K562 (cell line): ENCODE measurements at regions not wholly inside any gene's neighbourhood (a gene's known extent, or its start where the extent isn't known, plus 50 kb on each side); places are given as distances from the start of the nearest gene placed in this dataset.

Experiments used
- MXI1 ChIP-seq: IDR thresholded peaks from 2 replicates; pipeline ENCODE4 v1.6.1; 2011; ENCODE audit warnings: low read depth, mild to moderate bottlenecking, improper control_type of control experiment, low read length
- NR2C1 ChIP-seq, 2 experiments: fragments of 450-650 bp; IDR thresholded peaks; 2 replicates each; pipeline ENCODE4 v1.6.1; 2017; ENCODE audit warnings: mild to moderate bottlenecking in 2 of 2, antibody characterized with exemption in 1 of 2, inconsistent platforms in 1 of 2, missing compliant biosample characterization in 1 of 2, missing genetic modification characterization in 1 of 2
- STAT5A ChIP-seq: IDR thresholded peaks from 2 replicates; pipeline ENCODE4 v1.6.1; 2012; ENCODE audit warnings: low read length, inconsistent platforms, borderline replicate concordance
- ZFP36 ChIP-seq: fragments of 150-350 bp; IDR thresholded peaks from 2 replicates; pipeline ENCODE4 v1.6.1; 2018; ENCODE audit warnings: low read length, low read depth; ENCODE audit not compliant: partially characterized antibody
- ZNF263 ChIP-seq: sonication (generic); formaldehyde crosslinking; IDR thresholded peaks from 2 replicates; pipeline ENCODE4 v1.8.0; 2022; ENCODE audit warnings: mild to moderate bottlenecking, missing genetic modification reagents, borderline replicate concordance
- ZNF695 ChIP-seq: fragments of 450-650 bp; formaldehyde crosslinking; IDR thresholded peaks from 2 replicates; pipeline ENCODE4 v1.4.0; 2020; ENCODE audit warnings: mild to moderate bottlenecking, moderate library complexity
- TF ChIP-seq, protein P1 (sequence below), 2 experiments: IDR thresholded peaks; 2 replicates each; pipeline ENCODE4 v1.6.1; 2012; ENCODE audit warnings: improper control_type of control experiment in 2 of 2, low read depth in 2 of 2, low read length in 2 of 2, borderline replicate concordance in 1 of 2
- TF ChIP-seq, protein P2 (sequence below), 2 experiments: fragments of 450-650 bp in 1 of 2; sonication (generic) in 1 of 2; formaldehyde crosslinking; conservative IDR thresholded peaks; 2 replicates each; pipeline versions ENCODE4 v1.4.0 to v1.8.1; 2020 to 2022; ENCODE audit warnings: mild to moderate bottlenecking in 1 of 2, missing genetic modification reagents in 1 of 2
- TF ChIP-seq, protein P3 (sequence below): fragments of 450-650 bp; IDR thresholded peaks from 2 replicates; pipeline ENCODE4 v1.6.1; 2016; ENCODE audit warnings: antibody characterized with exemption
- TF ChIP-seq, protein P4 (sequence below): fragments of 450-650 bp; IDR thresholded peaks from 2 replicates; pipeline ENCODE4 v1.6.1; 2018; ENCODE audit not compliant: partially characterized antibody
- TF ChIP-seq, protein P5 (sequence below), 2 experiments: IDR thresholded peaks; 2 replicates each; pipeline ENCODE4 v1.6.1; 2011; ENCODE audit warnings: borderline replicate concordance in 1 of 2, control low read depth in 1 of 2, low read depth in 1 of 2, low read length in 1 of 2, mild to moderate bottlenecking in 1 of 2, mixed read lengths in 1 of 2, moderate library complexity in 1 of 2; ENCODE audit not compliant: insufficient read depth in 1 of 2, insufficient read length in 1 of 2, poor library complexity in 1 of 2, severe bottlenecking in 1 of 2; ENCODE audit errors: extremely low read depth in 1 of 2
- TF ChIP-seq, protein P6 (sequence below), 3 experiments: IDR thresholded peaks in 2 of 3; conservative IDR thresholded peaks in 1 of 3; 2 replicates each; pipeline ENCODE4 v1.5.1; 2011 to 2012; ENCODE audit warnings: low read length in 3 of 3, mild to moderate bottlenecking in 3 of 3, control low read depth in 2 of 3, improper control_type of control experiment in 1 of 3, inconsistent platforms in 1 of 3, low read depth in 1 of 3, mixed read lengths in 1 of 3, moderate library complexity in 1 of 3; ENCODE audit not compliant: insufficient read depth in 2 of 3
- TF ChIP-seq, protein P7 (sequence below): sonication (generic); formaldehyde crosslinking; IDR thresholded peaks from 2 replicates; pipeline ENCODE4 v1.8.1; 2023; ENCODE audit warnings: mild to moderate bottlenecking, missing genetic modification reagents
- TF ChIP-seq, protein P8 (sequence below): IDR thresholded peaks from 3 replicates; pipeline ENCODE4 v1.6.1; 2011; ENCODE audit warnings: borderline replicate concordance, mild to moderate bottlenecking, moderate library complexity; ENCODE audit not compliant: insufficient read length; ENCODE audit errors: extremely low read depth

DNA sequence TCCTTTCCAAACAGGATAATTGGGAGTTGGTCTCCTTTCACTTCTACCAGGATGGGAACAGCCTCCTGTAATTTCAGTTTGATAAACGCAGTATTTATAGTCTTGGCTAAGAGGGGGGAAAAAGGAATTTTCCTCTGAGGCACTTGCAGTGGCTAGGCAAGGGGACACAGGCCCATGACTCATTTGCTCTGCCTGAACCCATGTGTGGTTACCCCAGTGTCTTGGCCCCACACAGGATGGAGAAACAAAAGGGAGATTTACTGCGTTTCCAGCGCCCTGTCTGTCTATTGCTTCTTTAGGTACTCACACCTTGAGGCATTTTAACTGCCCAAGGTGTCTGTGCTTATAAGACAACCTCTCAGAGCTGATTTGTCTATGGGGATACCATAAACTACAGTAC is 74.8 kb upstream of the NEDD9 start:
- TF ChIP-seq, protein P1, sequence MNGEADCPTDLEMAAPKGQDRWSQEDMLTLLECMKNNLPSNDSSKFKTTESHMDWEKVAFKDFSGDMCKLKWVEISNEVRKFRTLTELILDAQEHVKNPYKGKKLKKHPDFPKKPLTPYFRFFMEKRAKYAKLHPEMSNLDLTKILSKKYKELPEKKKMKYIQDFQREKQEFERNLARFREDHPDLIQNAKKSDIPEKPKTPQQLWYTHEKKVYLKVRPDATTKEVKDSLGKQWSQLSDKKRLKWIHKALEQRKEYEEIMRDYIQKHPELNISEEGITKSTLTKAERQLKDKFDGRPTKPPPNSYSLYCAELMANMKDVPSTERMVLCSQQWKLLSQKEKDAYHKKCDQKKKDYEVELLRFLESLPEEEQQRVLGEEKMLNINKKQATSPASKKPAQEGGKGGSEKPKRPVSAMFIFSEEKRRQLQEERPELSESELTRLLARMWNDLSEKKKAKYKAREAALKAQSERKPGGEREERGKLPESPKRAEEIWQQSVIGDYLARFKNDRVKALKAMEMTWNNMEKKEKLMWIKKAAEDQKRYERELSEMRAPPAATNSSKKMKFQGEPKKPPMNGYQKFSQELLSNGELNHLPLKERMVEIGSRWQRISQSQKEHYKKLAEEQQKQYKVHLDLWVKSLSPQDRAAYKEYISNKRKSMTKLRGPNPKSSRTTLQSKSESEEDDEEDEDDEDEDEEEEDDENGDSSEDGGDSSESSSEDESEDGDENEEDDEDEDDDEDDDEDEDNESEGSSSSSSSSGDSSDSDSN (IDR thresholded peaks at IDR 0.05; ENCODE audit: borderline replicate concordance in 1 of 2, low read depth in 2 of 2, low read length in 2 of 2), result no peak
- TF ChIP-seq NR2C1 (IDR thresholded peaks at IDR 0.05) (no peak), NR2C1 (tag; IDR thresholded peaks at IDR 0.05) (no peak), MXI1 (no peak), ZNF263 (CRISPR knock-in tag) (no peak), STAT5A (no peak), ZNF695 (CRISPR knock-in tag) (no peak), ZFP36 (no peak)
- TF ChIP-seq, protein P2, sequence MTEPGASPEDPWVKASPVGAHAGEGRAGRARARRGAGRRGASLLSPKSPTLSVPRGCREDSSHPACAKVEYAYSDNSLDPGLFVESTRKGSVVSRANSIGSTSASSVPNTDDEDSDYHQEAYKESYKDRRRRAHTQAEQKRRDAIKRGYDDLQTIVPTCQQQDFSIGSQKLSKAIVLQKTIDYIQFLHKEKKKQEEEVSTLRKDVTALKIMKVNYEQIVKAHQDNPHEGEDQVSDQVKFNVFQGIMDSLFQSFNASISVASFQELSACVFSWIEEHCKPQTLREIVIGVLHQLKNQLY (CRISPR knock-in tag; conservative IDR thresholded peaks at IDR 0.05), result no peak
- TF ChIP-seq, protein P3, sequence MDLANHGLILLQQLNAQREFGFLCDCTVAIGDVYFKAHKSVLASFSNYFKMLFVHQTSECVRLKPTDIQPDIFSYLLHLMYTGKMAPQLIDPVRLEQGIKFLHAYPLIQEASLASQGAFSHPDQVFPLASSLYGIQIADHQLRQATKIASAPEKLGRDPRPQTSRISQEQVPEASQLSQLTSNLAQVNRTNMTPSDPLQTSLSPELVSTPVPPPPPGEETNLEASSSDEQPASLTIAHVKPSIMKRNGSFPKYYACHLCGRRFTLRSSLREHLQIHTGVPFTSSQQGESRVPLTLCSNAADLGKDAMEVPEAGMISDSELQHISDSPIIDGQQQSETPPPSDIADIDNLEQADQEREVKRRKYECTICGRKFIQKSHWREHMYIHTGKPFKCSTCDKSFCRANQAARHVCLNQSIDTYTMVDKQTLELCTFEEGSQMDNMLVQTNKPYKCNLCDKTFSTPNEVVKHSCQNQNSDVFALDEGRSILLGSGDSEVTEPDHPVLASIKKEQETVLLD, result no peak
- TF ChIP-seq, protein P4, sequence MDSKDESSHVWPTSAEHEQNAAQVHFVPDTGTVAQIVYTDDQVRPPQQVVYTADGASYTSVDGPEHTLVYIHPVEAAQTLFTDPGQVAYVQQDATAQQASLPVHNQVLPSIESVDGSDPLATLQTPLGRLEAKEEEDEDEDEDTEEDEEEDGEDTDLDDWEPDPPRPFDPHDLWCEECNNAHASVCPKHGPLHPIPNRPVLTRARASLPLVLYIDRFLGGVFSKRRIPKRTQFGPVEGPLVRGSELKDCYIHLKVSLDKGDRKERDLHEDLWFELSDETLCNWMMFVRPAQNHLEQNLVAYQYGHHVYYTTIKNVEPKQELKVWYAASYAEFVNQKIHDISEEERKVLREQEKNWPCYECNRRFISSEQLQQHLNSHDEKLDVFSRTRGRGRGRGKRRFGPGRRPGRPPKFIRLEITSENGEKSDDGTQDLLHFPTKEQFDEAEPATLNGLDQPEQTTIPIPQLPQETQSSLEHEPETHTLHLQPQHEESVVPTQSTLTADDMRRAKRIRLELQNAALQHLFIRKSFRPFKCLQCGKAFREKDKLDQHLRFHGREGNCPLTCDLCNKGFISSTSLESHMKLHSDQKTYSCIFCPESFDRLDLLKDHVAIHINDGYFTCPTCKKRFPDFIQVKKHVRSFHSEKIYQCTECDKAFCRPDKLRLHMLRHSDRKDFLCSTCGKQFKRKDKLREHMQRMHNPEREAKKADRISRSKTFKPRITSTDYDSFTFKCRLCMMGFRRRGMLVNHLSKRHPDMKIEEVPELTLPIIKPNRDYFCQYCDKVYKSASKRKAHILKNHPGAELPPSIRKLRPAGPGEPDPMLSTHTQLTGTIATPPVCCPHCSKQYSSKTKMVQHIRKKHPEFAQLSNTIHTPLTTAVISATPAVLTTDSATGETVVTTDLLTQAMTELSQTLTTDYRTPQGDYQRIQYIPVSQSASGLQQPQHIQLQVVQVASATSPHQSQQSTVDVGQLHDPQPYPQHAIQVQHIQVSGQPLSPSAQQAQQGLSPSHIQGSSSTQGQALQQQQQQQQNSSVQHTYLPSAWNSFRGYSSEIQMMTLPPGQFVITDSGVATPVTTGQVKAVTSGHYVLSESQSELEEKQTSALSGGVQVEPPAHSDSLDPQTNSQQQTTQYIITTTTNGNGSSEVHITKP, result no peak
- TF ChIP-seq, protein P5, sequence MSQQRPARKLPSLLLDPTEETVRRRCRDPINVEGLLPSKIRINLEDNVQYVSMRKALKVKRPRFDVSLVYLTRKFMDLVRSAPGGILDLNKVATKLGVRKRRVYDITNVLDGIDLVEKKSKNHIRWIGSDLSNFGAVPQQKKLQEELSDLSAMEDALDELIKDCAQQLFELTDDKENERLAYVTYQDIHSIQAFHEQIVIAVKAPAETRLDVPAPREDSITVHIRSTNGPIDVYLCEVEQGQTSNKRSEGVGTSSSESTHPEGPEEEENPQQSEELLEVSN (IDR thresholded peaks at IDR 0.05; ENCODE audit: borderline replicate concordance in 1 of 2, extremely low read depth in 1 of 2, insufficient read depth in 1 of 2, insufficient read length in 1 of 2, low read depth in 1 of 2, low read length in 1 of 2, poor library complexity in 1 of 2, severe bottlenecking in 1 of 2), result no peak
- TF ChIP-seq, protein P6, sequence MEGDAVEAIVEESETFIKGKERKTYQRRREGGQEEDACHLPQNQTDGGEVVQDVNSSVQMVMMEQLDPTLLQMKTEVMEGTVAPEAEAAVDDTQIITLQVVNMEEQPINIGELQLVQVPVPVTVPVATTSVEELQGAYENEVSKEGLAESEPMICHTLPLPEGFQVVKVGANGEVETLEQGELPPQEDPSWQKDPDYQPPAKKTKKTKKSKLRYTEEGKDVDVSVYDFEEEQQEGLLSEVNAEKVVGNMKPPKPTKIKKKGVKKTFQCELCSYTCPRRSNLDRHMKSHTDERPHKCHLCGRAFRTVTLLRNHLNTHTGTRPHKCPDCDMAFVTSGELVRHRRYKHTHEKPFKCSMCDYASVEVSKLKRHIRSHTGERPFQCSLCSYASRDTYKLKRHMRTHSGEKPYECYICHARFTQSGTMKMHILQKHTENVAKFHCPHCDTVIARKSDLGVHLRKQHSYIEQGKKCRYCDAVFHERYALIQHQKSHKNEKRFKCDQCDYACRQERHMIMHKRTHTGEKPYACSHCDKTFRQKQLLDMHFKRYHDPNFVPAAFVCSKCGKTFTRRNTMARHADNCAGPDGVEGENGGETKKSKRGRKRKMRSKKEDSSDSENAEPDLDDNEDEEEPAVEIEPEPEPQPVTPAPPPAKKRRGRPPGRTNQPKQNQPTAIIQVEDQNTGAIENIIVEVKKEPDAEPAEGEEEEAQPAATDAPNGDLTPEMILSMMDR (IDR thresholded peaks at IDR 0.05 in 2 of 3, conservative IDR thresholded peaks at IDR 0.05 in 1 of 3; ENCODE audit: insufficient read depth in 2 of 3, low read depth in 1 of 3, low read length in 3 of 3), result no peak
- TF ChIP-seq, protein P7, sequence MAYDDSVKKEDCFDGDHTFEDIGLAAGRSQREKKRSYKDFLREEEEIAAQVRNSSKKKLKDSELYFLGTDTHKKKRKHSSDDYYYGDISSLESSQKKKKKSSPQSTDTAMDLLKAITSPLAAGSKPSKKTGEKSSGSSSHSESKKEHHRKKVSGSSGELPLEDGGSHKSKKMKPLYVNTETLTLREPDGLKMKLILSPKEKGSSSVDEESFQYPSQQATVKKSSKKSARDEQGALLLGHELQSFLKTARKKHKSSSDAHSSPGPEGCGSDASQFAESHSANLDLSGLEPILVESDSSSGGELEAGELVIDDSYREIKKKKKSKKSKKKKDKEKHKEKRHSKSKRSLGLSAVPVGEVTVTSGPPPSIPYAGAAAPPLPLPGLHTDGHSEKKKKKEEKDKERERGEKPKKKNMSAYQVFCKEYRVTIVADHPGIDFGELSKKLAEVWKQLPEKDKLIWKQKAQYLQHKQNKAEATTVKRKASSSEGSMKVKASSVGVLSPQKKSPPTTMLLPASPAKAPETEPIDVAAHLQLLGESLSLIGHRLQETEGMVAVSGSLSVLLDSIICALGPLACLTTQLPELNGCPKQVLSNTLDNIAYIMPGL, result no peak
- TF ChIP-seq, protein P8, sequence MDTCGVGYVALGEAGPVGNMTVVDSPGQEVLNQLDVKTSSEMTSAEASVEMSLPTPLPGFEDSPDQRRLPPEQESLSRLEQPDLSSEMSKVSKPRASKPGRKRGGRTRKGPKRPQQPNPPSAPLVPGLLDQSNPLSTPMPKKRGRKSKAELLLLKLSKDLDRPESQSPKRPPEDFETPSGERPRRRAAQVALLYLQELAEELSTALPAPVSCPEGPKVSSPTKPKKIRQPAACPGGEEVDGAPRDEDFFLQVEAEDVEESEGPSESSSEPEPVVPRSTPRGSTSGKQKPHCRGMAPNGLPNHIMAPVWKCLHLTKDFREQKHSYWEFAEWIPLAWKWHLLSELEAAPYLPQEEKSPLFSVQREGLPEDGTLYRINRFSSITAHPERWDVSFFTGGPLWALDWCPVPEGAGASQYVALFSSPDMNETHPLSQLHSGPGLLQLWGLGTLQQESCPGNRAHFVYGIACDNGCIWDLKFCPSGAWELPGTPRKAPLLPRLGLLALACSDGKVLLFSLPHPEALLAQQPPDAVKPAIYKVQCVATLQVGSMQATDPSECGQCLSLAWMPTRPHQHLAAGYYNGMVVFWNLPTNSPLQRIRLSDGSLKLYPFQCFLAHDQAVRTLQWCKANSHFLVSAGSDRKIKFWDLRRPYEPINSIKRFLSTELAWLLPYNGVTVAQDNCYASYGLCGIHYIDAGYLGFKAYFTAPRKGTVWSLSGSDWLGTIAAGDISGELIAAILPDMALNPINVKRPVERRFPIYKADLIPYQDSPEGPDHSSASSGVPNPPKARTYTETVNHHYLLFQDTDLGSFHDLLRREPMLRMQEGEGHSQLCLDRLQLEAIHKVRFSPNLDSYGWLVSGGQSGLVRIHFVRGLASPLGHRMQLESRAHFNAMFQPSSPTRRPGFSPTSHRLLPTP, result no peak
